Activated T-cell treated with anti-CD3 and anti-CD28 coated beads, Interleukin-2, amount 50 U/mL, for 72 hours (primary cell): ENCODE measurements at regions not wholly inside any gene's neighbourhood (a gene's known extent, or its start where the extent isn't known, plus 50 kb on each side); places are given as distances from the start of the nearest gene placed in this dataset.
A peak's percentile ranks its signal among the peaks of the same experiment; 100 is the strongest.

Source experiments
- ATAC-seq, 2 donors: fragments of 150-1000 bp; cut with Tn5 transposase; replicated peaks in 1 of 2; 2 replicates each; pipeline ENCODE4 v1.10.0; 2021; ENCODE audit warnings: moderate library complexity in 2 of 2, mild to moderate bottlenecking in 1 of 2
- DNase-seq, 2 donors: peaks; one replicate each; pipeline ENCODE4 v3.0.0; 2021 to 2022; ENCODE audit warnings: mixed read lengths in 1 of 2
- H3K27ac Mint-ChIP-seq: one replicate; pipeline ENCODE4 v1.8.0; 2022; ENCODE audit warnings: mild to moderate bottlenecking, moderate library complexity, mixed read lengths
- H3K27me3 Mint-ChIP-seq: one replicate; pipeline ENCODE4 v1.8.0; 2022; ENCODE audit warnings: low read depth, mixed read lengths
- H3K36me3 Mint-ChIP-seq, 2 donors: one replicate each; pipeline ENCODE4 v1.8.0; 2022; ENCODE audit warnings: mixed read lengths in 2 of 2, mild to moderate bottlenecking in 1 of 2; ENCODE audit not compliant: insufficient read depth in 2 of 2
- H3K4me1 Mint-ChIP-seq: one replicate; pipeline ENCODE4 v1.8.0; 2022; ENCODE audit warnings: low read depth, mixed read lengths
- H3K4me3 Mint-ChIP-seq, 2 donors: one replicate each; pipeline ENCODE4 v1.8.0; 2022; ENCODE audit warnings: mild to moderate bottlenecking in 2 of 2, mixed read lengths in 2 of 2, moderate library complexity in 2 of 2
- H3K9me3 Mint-ChIP-seq, 2 donors: one replicate each; pipeline ENCODE4 v1.8.0; 2022; ENCODE audit warnings: mixed read lengths in 2 of 2

DNA sequence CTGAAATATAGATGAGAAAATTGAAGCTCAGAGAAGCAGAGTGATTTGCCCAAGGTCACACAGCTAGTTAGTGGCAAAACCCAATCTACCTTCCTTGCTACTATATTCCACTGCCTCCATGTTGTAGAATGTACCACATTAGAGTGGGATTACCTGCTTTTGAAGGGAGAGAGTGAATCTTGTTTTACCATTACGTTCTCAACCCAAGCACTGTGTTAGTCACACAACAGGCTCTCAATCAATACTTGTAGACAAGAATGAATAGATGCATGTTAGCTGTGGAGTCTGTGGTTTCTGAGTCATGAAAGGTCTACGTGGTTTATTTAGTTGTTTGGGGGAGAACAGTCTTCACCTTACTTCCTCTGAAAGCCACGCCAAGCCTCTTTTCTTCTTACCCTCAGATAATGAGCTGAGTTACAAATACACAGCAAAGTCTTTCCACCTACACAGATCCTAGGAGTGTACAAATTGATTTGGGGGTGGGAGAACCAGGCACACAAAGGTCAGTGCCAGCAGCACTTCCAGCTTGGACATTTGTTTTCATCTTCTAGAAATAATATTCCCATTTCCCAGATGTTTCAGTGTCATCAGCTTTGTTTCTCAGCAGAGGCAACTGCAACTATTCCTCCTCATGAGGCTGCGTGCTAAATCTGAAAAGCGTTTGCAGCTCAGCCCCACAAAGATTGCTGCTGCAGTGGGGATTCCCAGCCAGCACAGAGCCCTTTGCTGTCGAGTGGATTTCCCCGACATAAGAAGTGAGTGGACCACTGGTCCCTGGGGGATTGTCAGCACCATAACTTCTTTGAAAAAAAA lies 71.5 kb upstream of the ADO start:
- ATAC-seq (peak; percentile 89 to 91), DNase-seq (peak; percentile 68 to 78)
- no peaks in the 10 kb centered on the region for H3K27me3 Mint-ChIP-seq
- H3K4me3 Mint-ChIP-seq: no peak overlapping the region
- H3K9me3 Mint-ChIP-seq: no peaks in the 10 kb centered on the region
- no peaks in the 10 kb centered on the region for H3K36me3 Mint-ChIP-seq
- peaks cover 21% of the 10 kb centered on the region for H3K4me1 Mint-ChIP-seq
- peak overlapping the region; percentile 79 for H3K27ac Mint-ChIP-seq

- H3K27ac Mint-ChIP-seq: peak overlapping the region; percentile 79
- DNase-seq (peak; percentile 23 to 45), ATAC-seq (peak; percentile 20 to 26)
- H3K27me3 Mint-ChIP-seq: no peaks in the 10 kb centered on the region
- H3K9me3 Mint-ChIP-seq: no peaks in the 10 kb centered on the region
- peaks cover 17% of the 10 kb centered on the region for H3K4me1 Mint-ChIP-seq
- H3K4me3 Mint-ChIP-seq: no peak overlapping the region
- H3K36me3 Mint-ChIP-seq: no peaks in the 10 kb centered on the region
Observed at GRCh38 chr10:62733654-62734293, 70.7 kb upstream of the ADO start.

GRCh38 chr10:62734781-62735463 lies 69.6 kb upstream of the ADO start:
- H3K27me3 Mint-ChIP-seq: no peaks in the 10 kb centered on the region
- H3K36me3 Mint-ChIP-seq: no peaks in the 10 kb centered on the region
- H3K4me3 Mint-ChIP-seq: no peak overlapping the region
- H3K27ac Mint-ChIP-seq: no peak overlapping the region
- peaks cover 10% of the 10 kb centered on the region for H3K4me1 Mint-ChIP-seq
- DNase-seq (peak in 1 of 2 donors; percentile 44), ATAC-seq (peak in 1 of 2 donors; percentile 3)
- H3K9me3 Mint-ChIP-seq: no peaks in the 10 kb centered on the region

- peak; percentile 30 to 37 for DNase-seq
Observed at GRCh38 chr10:62735464-62736167, 68.9 kb upstream of the ADO start.

DNA sequence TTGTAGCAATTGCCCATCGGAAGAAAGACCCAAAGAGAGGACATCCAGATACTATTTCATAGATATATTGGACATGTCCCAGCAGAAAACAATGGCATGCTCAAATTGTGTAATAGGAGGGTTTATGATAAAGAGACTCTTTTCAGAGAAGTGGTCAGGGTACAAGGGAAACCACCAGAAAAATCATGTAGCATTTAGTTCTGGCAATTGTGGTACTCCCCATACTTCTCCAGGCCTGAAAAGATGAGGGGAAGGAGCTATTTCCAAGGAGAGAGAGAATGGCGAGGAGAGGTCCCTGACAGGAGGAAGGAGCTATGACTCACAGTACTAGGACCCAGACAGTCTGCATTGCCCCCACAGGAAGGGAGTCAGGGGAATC lies 68.4 kb upstream of the ADO start:
- no peak for DNase-seq
- Mint-ChIP-seq H3K27me3 (no peaks in the 10 kb centered on the region), H3K27ac (no peak overlapping the region), H3K36me3 (no peaks in the 10 kb centered on the region), H3K4me3 (no peak overlapping the region), H3K9me3 (no peaks in the 10 kb centered on the region), H3K4me1 (peaks cover 11% of the 10 kb centered on the region)
- ATAC-seq: no peak

More at GRCh38 chr10:62735464-62736167, 68.9 kb upstream of the ADO start:
- Mint-ChIP-seq H3K27ac (no peak overlapping the region), H3K9me3 (no peaks in the 10 kb centered on the region), H3K4me3 (no peak overlapping the region), H3K36me3 (no peaks in the 10 kb centered on the region), H3K4me1 (peaks cover 10% of the 10 kb centered on the region), H3K27me3 (no peaks in the 10 kb centered on the region)
- ATAC-seq: no peak

GRCh38 chr10:62738916-62739315 lies 65.6 kb upstream of the ADO start:
- H3K9me3 Mint-ChIP-seq: no peaks in the 10 kb centered on the region
- H3K4me1 Mint-ChIP-seq: peaks cover 35% of the 10 kb centered on the region
- DNase-seq (no peak), ATAC-seq (no peak)
- no peak overlapping the region for H3K4me3 Mint-ChIP-seq
- H3K27ac Mint-ChIP-seq: no peak overlapping the region
- no peaks in the 10 kb centered on the region for H3K36me3 Mint-ChIP-seq
- H3K27me3 Mint-ChIP-seq: no peaks in the 10 kb centered on the region

- H3K9me3 Mint-ChIP-seq: no peaks in the 10 kb centered on the region
- no peak for DNase-seq
- ATAC-seq: no peak
- no peaks in the 10 kb centered on the region for H3K36me3 Mint-ChIP-seq
- no peak overlapping the region for H3K27ac Mint-ChIP-seq
- no peaks in the 10 kb centered on the region for H3K27me3 Mint-ChIP-seq
- no peak overlapping the region for H3K4me3 Mint-ChIP-seq
- H3K4me1 Mint-ChIP-seq: peaks cover 35% of the 10 kb centered on the region
Observed at GRCh38 chr10:62740885-62741745, 63.4 kb upstream of the ADO start.

DNA sequence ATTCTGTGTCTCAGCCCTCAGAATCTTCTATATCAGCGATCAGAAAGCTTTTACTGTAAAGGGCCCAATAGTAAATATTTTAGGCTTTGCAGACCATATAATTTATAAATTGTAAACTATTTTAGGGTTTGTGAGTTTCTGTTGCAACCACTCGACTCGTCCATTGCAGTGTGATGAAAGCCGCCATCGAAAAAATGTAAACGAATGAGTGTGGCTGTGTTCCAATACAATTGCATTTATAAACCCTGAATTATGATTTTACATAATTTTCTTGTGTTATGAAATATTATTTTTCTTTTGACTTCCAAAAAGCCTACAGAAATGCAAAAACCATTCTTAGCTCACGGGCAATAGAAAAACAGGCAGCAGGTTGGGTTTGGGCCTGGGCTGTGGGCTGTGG lies 62.5 kb upstream of the ADO start:
- no peaks in the 10 kb centered on the region for H3K27me3 Mint-ChIP-seq
- no peak overlapping the region for H3K27ac Mint-ChIP-seq
- no peaks in the 10 kb centered on the region for H3K36me3 Mint-ChIP-seq
- ATAC-seq: no peak
- no peaks in the 10 kb centered on the region for H3K9me3 Mint-ChIP-seq
- H3K4me1 Mint-ChIP-seq: peaks cover 35% of the 10 kb centered on the region
- H3K4me3 Mint-ChIP-seq: no peak overlapping the region
- DNase-seq: no peak

DNA sequence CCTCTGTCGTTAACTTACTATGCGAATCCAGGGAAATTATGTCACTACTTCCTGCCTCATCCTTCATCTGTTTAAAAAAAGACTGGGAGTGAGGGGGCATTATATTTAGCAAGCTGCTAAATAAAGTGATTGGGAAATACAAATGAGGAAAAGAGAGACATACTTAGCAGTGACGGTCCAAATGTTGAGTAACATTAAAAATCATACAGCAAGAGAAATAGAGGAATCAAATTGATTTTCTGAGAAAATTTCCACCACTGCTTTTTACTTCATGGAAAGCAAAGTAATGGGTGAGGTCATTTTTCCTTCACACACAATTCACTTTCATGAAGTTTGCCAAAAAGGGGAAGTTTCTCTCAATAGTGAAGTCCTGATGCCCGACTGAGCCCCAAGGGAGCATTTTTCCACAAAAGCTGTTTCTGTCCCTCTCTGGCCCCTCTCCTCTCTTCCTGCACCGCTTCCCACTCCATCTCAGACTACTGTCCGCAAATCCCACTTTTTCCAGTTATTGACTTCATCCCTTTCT lies 61.9 kb upstream of the ADO start:
- no peak overlapping the region for H3K27ac Mint-ChIP-seq
- H3K4me3 Mint-ChIP-seq: no peak overlapping the region
- H3K36me3 Mint-ChIP-seq: no peaks in the 10 kb centered on the region
- H3K4me1 Mint-ChIP-seq: peaks cover 33% of the 10 kb centered on the region
- no peaks in the 10 kb centered on the region for H3K27me3 Mint-ChIP-seq
- DNase-seq: no peak
- ATAC-seq: no peak
- H3K9me3 Mint-ChIP-seq: no peaks in the 10 kb centered on the region

DNA sequence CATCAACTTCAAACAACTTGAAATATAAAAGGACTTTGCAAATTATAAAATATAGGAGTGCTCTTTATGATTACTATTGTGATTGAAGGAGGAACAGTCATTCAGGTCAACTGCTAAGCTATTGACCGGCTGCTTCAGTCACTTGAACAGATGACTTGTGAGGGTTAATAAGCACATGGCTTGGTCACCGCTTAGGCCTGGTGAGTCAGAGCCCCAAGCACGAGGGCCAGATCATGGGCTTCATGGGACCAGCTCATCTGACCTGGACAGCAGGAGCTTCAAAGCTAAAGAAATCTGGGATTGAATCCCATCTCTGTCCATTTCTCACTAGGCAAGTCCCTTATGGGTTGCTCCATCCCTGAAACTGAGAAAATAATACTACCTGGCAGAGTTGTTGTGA lies 60.4 kb upstream of the ADO start:
- Mint-ChIP-seq H3K36me3 (no peaks in the 10 kb centered on the region), H3K4me1 (peaks cover 41% of the 10 kb centered on the region), H3K9me3 (no peaks in the 10 kb centered on the region), H3K4me3 (no peak overlapping the region), H3K27ac (no peak overlapping the region), H3K27me3 (no peaks in the 10 kb centered on the region)
- ATAC-seq (no peak), DNase-seq (no peak)

DNA sequence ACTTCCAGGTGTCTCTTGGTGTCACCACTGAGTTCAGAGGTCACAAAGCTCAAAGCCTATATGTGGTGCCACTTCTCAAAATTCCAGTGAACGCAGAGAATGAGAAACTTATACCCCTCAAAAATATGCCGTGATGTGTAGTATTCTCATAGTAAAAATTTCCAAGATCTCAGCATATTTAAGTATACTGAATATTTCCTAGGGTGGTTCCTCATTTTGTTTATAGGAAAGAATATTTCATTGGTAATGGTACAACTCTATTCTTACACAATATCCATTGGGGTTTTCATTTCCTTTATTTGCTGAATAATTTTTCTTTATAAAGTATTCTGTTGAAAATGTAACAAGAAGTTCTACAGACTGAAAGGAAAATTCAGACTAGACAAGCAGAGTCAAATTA lies 58.9 kb upstream of the ADO start:
- ATAC-seq (no peak), DNase-seq (no peak)
- H3K27ac Mint-ChIP-seq: no peak overlapping the region
- H3K27me3 Mint-ChIP-seq: no peaks in the 10 kb centered on the region
- H3K9me3 Mint-ChIP-seq: no peaks in the 10 kb centered on the region
- H3K4me1 Mint-ChIP-seq: peaks cover 54% of the 10 kb centered on the region
- no peaks in the 10 kb centered on the region for H3K36me3 Mint-ChIP-seq
- H3K4me3 Mint-ChIP-seq: no peak overlapping the region
